Erythroblast (primary cell): ENCODE measurements at regions not wholly inside any gene's neighbourhood (a gene's known extent, or its start where the extent isn't known, plus 50 kb on each side); places are given as distances from the start of the nearest gene placed in this dataset.

ENCODE experiments used
- GATA1 ChIP-seq: IDR thresholded peaks from 2 replicates; pipeline ENCODE4 v1.6.1; 2011; ENCODE audit warnings: low read depth, mild to moderate bottlenecking, control low read depth, low read length, moderate library complexity
- POLR2A ChIP-seq: IDR thresholded peaks from 2 replicates; pipeline ENCODE4 v1.6.1; 2011; ENCODE audit warnings: mild to moderate bottlenecking, low read length

DNA sequence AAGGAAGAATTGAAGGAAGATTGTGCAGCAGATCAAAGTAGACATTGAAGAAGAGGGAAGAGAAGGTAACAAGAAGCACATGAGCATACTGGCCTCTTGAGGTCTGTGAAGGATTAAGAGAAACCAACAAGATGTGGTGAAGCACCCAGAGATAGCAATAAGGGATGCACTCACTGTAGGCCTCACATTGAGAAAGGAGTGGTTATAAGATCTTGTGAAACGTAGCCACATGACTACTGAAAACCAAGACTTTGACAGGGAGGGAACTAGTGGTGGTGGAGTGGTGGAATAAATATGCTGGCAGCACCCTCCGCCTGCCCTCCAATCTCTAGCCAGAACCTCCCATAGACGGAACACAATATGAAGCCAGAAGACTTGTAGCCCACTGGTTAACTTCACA lies 651.2 kb downstream of the DIPK2A start:
- no peak for TF ChIP-seq POLR2A
- no peak for TF ChIP-seq GATA1
